Endodermal cell (in vitro differentiated cells): ENCODE measurements at regions not wholly inside any gene's neighbourhood (a gene's known extent, or its start where the extent isn't known, plus 50 kb on each side); places are given as distances from the start of the nearest gene placed in this dataset.

Experiments used
- DNase-seq: peaks from one replicate; pipeline ENCODE4 v3.0.0-alpha.2; 2017
- H3K27ac ChIP-seq: 2 replicates; pipeline ENCODE4 v1.5.1; 2013; ENCODE audit warnings: mild to moderate bottlenecking, low read depth, low read length, moderate library complexity
- H3K27me3 ChIP-seq: 2 replicates; pipeline ENCODE4 v1.6.1; 2013; ENCODE audit warnings: mild to moderate bottlenecking, low read length, moderate library complexity; ENCODE audit not compliant: insufficient read depth, control insufficient read depth, poor library complexity, severe bottlenecking
- H3K36me3 ChIP-seq: 2 replicates; pipeline ENCODE4 v1.7.0; 2013; ENCODE audit warnings: mild to moderate bottlenecking, low read length, moderate library complexity; ENCODE audit not compliant: control insufficient read depth, insufficient read depth
- H3K4me1 ChIP-seq: one replicate; pipeline ENCODE4 v1.7.0; 2013; ENCODE audit warnings: low read length; ENCODE audit not compliant: control insufficient read depth, insufficient read depth
- H3K4me3 ChIP-seq: 2 replicates; pipeline ENCODE4 v1.5.1; 2013; ENCODE audit warnings: mild to moderate bottlenecking, low read length, moderate library complexity
- H3K9ac ChIP-seq: 2 replicates; pipeline ENCODE4 v1.6.1; 2013; ENCODE audit warnings: mild to moderate bottlenecking, low read length, moderate library complexity; ENCODE audit not compliant: poor library complexity, severe bottlenecking; ENCODE audit errors: extremely low read depth
- H3K9me3 ChIP-seq: 2 replicates; pipeline ENCODE4 v1.6.1; 2013; ENCODE audit warnings: mild to moderate bottlenecking, low read length, moderate library complexity; ENCODE audit not compliant: control insufficient read depth
- H3K27ac Mint-ChIP-seq: 2 replicates; pipeline ENCODE4 v1.8.0; 2020; ENCODE audit warnings: mixed read lengths
- H3K27me3 Mint-ChIP-seq: 2 replicates; pipeline ENCODE4 v1.8.0; 2021; ENCODE audit warnings: mild to moderate bottlenecking, mixed read lengths; ENCODE audit not compliant: insufficient read depth
- H3K36me3 Mint-ChIP-seq: 2 replicates; pipeline ENCODE4 v1.8.0; 2020; ENCODE audit warnings: low read depth, mixed read lengths
- H3K4me1 Mint-ChIP-seq: 2 replicates; pipeline ENCODE4 v1.8.0; 2020; ENCODE audit warnings: mixed read lengths
- H3K4me3 Mint-ChIP-seq: 2 replicates; pipeline ENCODE4 v1.8.0; 2020; ENCODE audit warnings: mild to moderate bottlenecking, moderate library complexity, mixed read lengths
- H3K9me3 Mint-ChIP-seq: 2 replicates; pipeline ENCODE4 v1.8.0; 2020; ENCODE audit warnings: mild to moderate bottlenecking, mixed read lengths
- WGBS, 2 experiments: methylation state at CpG; one replicate each; pipeline versions ENCODE4 v1.1.5 to v1.1.7; 2013; ENCODE audit warnings: missing lambda C conversion rate in 2 of 2, mixed read lengths in 1 of 2; ENCODE audit not compliant: insufficient coverage in 1 of 2, insufficient read length in 1 of 2; 5-methylcytosine and 5-hydroxymethylcytosine counted together
- TF ChIP-seq, protein P1 (sequence below): fragments of 200-600 bp; sonication (generic); conservative IDR thresholded peaks from 2 replicates; pipeline ENCODE4 v1.5.0; 2021; ENCODE audit warnings: antibody characterized with exemption, mild to moderate bottlenecking

- no peaks in the 10 kb centered on the region for H3K4me1 ChIP-seq
- no peaks in the 10 kb centered on the region for H3K36me3 ChIP-seq
- no peak overlapping the region for H3K27ac ChIP-seq
- H3K9me3 Mint-ChIP-seq, result no peaks in the 10 kb centered on the region
- no peak overlapping the region for H3K4me3 Mint-ChIP-seq
- no peak for DNase-seq
- peaks cover 3% of the 10 kb centered on the region for H3K27me3 Mint-ChIP-seq
- H3K27me3 ChIP-seq, result no peaks in the 10 kb centered on the region
- TF ChIP-seq, protein P1, sequence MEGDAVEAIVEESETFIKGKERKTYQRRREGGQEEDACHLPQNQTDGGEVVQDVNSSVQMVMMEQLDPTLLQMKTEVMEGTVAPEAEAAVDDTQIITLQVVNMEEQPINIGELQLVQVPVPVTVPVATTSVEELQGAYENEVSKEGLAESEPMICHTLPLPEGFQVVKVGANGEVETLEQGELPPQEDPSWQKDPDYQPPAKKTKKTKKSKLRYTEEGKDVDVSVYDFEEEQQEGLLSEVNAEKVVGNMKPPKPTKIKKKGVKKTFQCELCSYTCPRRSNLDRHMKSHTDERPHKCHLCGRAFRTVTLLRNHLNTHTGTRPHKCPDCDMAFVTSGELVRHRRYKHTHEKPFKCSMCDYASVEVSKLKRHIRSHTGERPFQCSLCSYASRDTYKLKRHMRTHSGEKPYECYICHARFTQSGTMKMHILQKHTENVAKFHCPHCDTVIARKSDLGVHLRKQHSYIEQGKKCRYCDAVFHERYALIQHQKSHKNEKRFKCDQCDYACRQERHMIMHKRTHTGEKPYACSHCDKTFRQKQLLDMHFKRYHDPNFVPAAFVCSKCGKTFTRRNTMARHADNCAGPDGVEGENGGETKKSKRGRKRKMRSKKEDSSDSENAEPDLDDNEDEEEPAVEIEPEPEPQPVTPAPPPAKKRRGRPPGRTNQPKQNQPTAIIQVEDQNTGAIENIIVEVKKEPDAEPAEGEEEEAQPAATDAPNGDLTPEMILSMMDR, result no peak
- H3K4me3 ChIP-seq, result no peak overlapping the region
- no peak overlapping the region for H3K27ac Mint-ChIP-seq
- no peaks in the 10 kb centered on the region for H3K4me1 Mint-ChIP-seq
- 91% methylated on average over 1 of the region's 1 CpG; no CpG with 5 or more reads in 1 of the 2 experiments for WGBS, 2 experiments
- H3K9ac ChIP-seq, result no peak overlapping the region
- no peaks in the 10 kb centered on the region for H3K9me3 ChIP-seq
- H3K36me3 Mint-ChIP-seq, result no peaks in the 10 kb centered on the region
Observed at GRCh38 chr2:238582159-238582558, 155.4 kb downstream of the ASB1 start.

DNA sequence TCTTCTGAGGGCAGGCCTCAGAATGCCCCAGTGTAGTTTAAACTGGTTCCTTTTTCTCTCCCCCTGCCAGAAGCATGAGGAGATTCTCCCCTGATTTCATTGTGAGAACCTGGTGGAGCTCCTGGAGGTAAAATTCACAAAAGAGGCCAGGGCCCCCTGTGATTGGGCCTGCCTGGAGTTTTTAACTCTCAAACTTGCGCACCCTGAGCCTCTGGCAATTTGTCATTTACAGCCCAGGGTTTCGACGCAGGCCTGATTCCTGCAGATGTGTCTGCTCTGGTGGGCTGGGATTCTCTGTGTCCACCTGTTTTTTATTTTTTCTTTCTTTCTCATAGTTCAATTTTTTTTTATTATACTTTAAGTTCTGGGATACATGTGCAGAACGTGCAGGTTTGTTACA, 157.9 kb downstream of the ASB1 start:
- no peaks in the 10 kb centered on the region for H3K4me1 ChIP-seq
- no peaks in the 10 kb centered on the region for H3K36me3 ChIP-seq
- Mint-ChIP-seq H3K9me3 (no peaks in the 10 kb centered on the region), H3K4me3 (no peak overlapping the region), H3K27me3 (peaks cover 3% of the 10 kb centered on the region), H3K4me1 (no peaks in the 10 kb centered on the region), H3K36me3 (no peaks in the 10 kb centered on the region), H3K27ac (no peak overlapping the region)
- H3K9ac ChIP-seq, result no peak overlapping the region
- DNase-seq, result no peak
- TF ChIP-seq, protein P1, result no peak
- H3K4me3 ChIP-seq, result no peak overlapping the region
- WGBS, 2 experiments, result 95 to 100% methylated on average over 1 to 3 of the region's 4 CpGs
- H3K27me3 ChIP-seq, result no peaks in the 10 kb centered on the region
- H3K27ac ChIP-seq, result no peak overlapping the region
- no peaks in the 10 kb centered on the region for H3K9me3 ChIP-seq

DNA sequence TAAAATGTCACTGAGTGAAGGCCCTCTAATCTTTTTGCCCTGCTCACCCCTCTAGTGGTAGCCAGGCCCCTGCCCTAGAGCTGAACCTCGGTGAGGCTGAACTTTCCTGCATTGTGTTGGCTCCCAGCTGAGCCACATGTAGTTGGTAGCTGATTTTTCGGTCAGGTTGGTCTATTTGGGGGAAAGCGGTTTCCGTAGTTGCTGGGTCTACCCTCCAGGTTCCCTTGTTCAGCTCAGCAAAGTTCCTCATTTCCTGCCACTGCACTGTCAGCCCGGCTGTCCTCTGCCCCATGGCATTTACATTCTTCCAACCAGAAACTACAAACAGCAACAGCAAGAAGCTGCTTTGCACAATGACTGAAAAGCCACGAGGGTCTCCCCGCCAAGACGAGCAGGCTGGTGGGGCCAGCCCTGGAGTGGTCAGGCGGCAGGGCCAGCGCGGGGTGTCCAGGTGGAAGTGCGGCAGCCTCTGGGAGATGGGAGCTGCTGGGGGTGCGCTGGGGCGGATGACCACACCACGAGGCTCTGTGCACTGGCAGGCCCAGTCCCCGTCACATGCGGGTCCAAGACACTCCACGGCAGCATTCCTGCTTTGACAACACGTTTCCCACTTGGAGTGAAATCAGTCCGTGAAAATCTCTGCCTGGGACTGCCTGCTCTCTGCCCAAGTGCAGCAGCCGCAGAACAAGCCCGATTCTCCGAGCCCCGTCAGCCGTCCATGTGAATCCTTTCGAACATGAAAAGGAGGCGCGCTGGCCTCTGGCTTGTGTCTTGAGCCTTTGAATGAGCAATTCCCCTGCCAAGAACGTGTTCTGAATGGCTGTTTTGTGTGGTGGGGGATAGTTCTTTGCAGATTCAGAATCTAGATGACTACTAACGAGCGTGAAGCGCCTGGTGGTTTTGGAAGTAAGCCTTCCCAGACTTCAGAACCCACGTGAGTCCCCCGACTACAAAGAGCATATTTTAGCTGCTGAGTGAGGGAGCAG, 159.4 kb downstream of the ASB1 start:
- no peaks in the 10 kb centered on the region for H3K9me3 ChIP-seq
- Mint-ChIP-seq H3K9me3 (no peaks in the 10 kb centered on the region), H3K36me3 (no peaks in the 10 kb centered on the region), H3K27ac (no peak overlapping the region), H3K4me1 (no peaks in the 10 kb centered on the region), H3K4me3 (no peak overlapping the region), H3K27me3 (peaks cover 3% of the 10 kb centered on the region)
- no peak overlapping the region for H3K9ac ChIP-seq
- TF ChIP-seq, protein P1, result peak; percentile 11
- no peaks in the 10 kb centered on the region for H3K36me3 ChIP-seq
- H3K4me3 ChIP-seq, result no peak overlapping the region
- H3K27ac ChIP-seq, result peak overlapping the region; percentile 40
- WGBS, 2 experiments, result 89 to 90% methylated on average over 18 to 34 of the region's 34 CpGs
- no peaks in the 10 kb centered on the region for H3K27me3 ChIP-seq
- no peaks in the 10 kb centered on the region for H3K4me1 ChIP-seq
- DNase-seq, result peak; percentile 36
